ENCODE measurements at regions not wholly inside any gene's neighbourhood (a gene's known extent, or its start where the extent isn't known, plus 50 kb on each side); places are given as distances from the start of the nearest gene placed in this dataset.

DNA sequence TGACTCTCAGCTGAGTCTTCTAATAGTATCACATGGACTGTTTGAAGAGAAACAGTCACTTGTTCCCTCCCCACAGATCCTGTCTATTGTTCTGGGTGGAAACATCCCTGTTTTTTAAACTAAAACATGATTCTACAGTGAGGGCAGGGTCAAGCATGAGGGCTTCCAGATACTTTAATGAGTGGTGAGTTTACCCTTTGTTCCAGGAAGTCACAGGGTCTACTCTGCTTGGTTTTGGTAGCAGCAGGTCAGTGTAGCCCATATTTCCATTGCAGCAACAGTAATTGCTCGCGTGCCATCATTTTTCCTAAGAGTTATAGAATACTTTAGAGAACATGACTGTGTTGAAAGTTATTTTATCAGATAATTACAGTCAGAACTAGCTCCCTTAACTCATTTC is 87.4 kb downstream of the ZNF732 start:
- Histone ChIP-seq H2AFZ (ENCODE audit: low read length) (no peak overlapping the region), H3K36me3 (ENCODE audit: low read depth, low read length) (no peaks in the 10 kb centered on the region), H4K20me1 (ENCODE audit: low read length) (no peaks in the 10 kb centered on the region), H3K27me3 (ENCODE audit: low read length) (no peaks in the 10 kb centered on the region), H3K9me3 (ENCODE audit: low read length) (no peaks in the 10 kb centered on the region), H3K4me1 (ENCODE audit: insufficient read depth, low read length) (no peaks in the 10 kb centered on the region), H3K9ac (ENCODE audit: low read length) (no peak overlapping the region), H3K4me2 (ENCODE audit: low read length) (no peak overlapping the region), H3F3A (ENCODE audit: low read length, unreplicated experiment) (no peaks in the 10 kb centered on the region), H3K9me2 (replicated peaks; ENCODE audit: low read length) (no peaks in the 10 kb centered on the region), H3K79me2 (ENCODE audit: low read length) (no peaks in the 10 kb centered on the region), H3K27ac (ENCODE audit: low read length) (no peak overlapping the region), H3K4me3 (ENCODE audit: low read length) (no peak overlapping the region)
- ATAC-seq (no peak), DNase-seq (no peak)
- TF ChIP-seq EZH2 (IDR thresholded peaks at IDR 0.05; ENCODE audit: low read length, unreplicated experiment) (no peak), EZH2phosphoT487 (IDR thresholded peaks at IDR 0.05; ENCODE audit: borderline replicate concordance, low read length) (no peak)
- TF ChIP-seq, protein P1, sequence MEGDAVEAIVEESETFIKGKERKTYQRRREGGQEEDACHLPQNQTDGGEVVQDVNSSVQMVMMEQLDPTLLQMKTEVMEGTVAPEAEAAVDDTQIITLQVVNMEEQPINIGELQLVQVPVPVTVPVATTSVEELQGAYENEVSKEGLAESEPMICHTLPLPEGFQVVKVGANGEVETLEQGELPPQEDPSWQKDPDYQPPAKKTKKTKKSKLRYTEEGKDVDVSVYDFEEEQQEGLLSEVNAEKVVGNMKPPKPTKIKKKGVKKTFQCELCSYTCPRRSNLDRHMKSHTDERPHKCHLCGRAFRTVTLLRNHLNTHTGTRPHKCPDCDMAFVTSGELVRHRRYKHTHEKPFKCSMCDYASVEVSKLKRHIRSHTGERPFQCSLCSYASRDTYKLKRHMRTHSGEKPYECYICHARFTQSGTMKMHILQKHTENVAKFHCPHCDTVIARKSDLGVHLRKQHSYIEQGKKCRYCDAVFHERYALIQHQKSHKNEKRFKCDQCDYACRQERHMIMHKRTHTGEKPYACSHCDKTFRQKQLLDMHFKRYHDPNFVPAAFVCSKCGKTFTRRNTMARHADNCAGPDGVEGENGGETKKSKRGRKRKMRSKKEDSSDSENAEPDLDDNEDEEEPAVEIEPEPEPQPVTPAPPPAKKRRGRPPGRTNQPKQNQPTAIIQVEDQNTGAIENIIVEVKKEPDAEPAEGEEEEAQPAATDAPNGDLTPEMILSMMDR (conservative IDR thresholded peaks at IDR 0.05; ENCODE audit: low read depth, low read length): no peak
- POLR2A ChIA-PET (ENCODE audit: unreplicated experiment): interaction anchor here (0.5 kb wide), 1 partner anchor 72 kb away, joined by 3 read pairs; no protein-coding TSS in a partner anchor
- BruUV-seq (replicated peaks): no TSS peak
- intact Hi-C loops (cut with micrococcal nuclease): no loop called here
- CTCF ChIA-PET: no interaction called here

DNA sequence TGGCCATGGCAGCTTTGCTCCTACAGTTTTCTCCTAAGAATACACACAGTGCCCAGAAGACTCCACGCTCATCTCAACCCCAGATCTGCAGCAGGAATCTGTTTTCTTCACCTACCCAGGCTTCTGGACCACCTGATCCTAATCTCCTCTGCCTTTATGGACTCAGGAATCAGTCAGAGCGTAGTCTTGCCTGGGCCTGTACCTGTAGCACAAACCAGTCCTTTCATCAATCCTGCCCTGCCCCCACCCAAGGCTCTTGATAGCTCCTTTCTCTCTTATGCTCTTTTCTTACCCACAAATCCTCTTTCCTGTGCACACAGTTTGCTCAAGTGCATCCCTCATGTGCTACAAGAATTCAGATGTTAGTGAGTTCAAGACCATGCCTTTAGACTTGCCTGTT is 89.7 kb downstream of the ZNF718 start:
- no peak for ATAC-seq
- DNase-seq: no peak
- Histone ChIP-seq H3K9ac (ENCODE audit: low read length) (no peak overlapping the region), H3K36me3 (ENCODE audit: low read depth, low read length) (no peaks in the 10 kb centered on the region), H2AFZ (ENCODE audit: low read length) (no peak overlapping the region), H3K27me3 (ENCODE audit: low read length) (no peaks in the 10 kb centered on the region), H3K4me3 (ENCODE audit: low read length) (no peak overlapping the region), H3K4me2 (ENCODE audit: low read length) (no peak overlapping the region), H3K9me3 (ENCODE audit: low read length) (no peaks in the 10 kb centered on the region), H3F3A (ENCODE audit: low read length, unreplicated experiment) (no peaks in the 10 kb centered on the region), H3K79me2 (ENCODE audit: low read length) (no peaks in the 10 kb centered on the region), H4K20me1 (ENCODE audit: low read length) (no peaks in the 10 kb centered on the region), H3K4me1 (ENCODE audit: insufficient read depth, low read length) (no peaks in the 10 kb centered on the region), H3K27ac (ENCODE audit: low read length) (no peak overlapping the region), H3K9me2 (replicated peaks; ENCODE audit: low read length) (no peaks in the 10 kb centered on the region)
- no TSS peak for BruUV-seq (replicated peaks)
- intact Hi-C loops (cut with micrococcal nuclease): no loop called here
- POLR2A ChIA-PET (ENCODE audit: unreplicated experiment): no interaction called here
- CTCF ChIA-PET: no interaction called here
- TF ChIP-seq, protein P1 (conservative IDR thresholded peaks at IDR 0.05; ENCODE audit: low read depth, low read length): no peak
- no peak for TF ChIP-seq EZH2 (IDR thresholded peaks at IDR 0.05; ENCODE audit: low read length, unreplicated experiment)
- TF ChIP-seq EZH2phosphoT487 (IDR thresholded peaks at IDR 0.05; ENCODE audit: borderline replicate concordance, low read length): no peak
